Thyroid gland (tissue), 4 donors: ENCODE measurements at regions not wholly inside any gene's neighbourhood (a gene's known extent, or its start where the extent isn't known, plus 50 kb on each side); places are given as distances from the start of the nearest gene placed in this dataset.

Experiments used
- POLR2A ChIP-seq, 2 donors: fragments of 450-650 bp; IDR thresholded peaks; one replicate each; pipeline ENCODE4 v1.6.1; 2017; ENCODE audit warnings: antibody characterized with exemption in 2 of 2, mild to moderate bottlenecking in 2 of 2, moderate library complexity in 1 of 2
- TF ChIP-seq, protein P1 (sequence below), 6 experiments: fragments of 200-600 bp in 3 of 6; fragments of 450-650 bp in 3 of 6; sonication (generic) in 3 of 6; IDR thresholded peaks; one replicate each; pipeline ENCODE4 v1.5.1; 2016 to 2019; ENCODE audit warnings: antibody characterized with exemption in 6 of 6, mild to moderate bottlenecking in 2 of 6, inconsistent platforms in 1 of 6, moderate library complexity in 1 of 6

DNA sequence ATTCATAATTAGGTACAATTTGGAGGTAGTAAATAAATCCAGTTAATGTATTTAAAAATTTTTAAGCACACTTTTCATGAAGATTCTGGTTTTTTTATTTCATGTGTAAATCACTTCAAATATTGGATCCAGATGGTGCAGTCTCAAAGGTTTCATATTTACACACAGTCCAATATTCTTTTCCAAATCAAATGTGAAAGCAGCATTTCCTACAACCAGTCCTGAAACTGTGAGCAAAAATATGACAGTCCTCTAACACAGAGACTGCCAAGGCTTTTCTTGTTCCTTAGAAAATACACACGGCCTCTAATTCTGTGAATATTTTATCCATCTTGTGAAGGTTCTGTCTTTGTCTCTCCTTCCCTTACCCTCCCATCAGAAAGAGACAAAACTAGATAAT is 645.9 kb downstream of the ARL4A start:
- TF ChIP-seq, protein P1, sequence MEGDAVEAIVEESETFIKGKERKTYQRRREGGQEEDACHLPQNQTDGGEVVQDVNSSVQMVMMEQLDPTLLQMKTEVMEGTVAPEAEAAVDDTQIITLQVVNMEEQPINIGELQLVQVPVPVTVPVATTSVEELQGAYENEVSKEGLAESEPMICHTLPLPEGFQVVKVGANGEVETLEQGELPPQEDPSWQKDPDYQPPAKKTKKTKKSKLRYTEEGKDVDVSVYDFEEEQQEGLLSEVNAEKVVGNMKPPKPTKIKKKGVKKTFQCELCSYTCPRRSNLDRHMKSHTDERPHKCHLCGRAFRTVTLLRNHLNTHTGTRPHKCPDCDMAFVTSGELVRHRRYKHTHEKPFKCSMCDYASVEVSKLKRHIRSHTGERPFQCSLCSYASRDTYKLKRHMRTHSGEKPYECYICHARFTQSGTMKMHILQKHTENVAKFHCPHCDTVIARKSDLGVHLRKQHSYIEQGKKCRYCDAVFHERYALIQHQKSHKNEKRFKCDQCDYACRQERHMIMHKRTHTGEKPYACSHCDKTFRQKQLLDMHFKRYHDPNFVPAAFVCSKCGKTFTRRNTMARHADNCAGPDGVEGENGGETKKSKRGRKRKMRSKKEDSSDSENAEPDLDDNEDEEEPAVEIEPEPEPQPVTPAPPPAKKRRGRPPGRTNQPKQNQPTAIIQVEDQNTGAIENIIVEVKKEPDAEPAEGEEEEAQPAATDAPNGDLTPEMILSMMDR (IDR thresholded peaks at IDR 0.05) = no peak
- TF ChIP-seq POLR2A (IDR thresholded peaks at IDR 0.05) = no peak
